ENCODE measurements at regions not wholly inside any gene's neighbourhood (a gene's known extent, or its start where the extent isn't known, plus 50 kb on each side); places are given as distances from the start of the nearest gene placed in this dataset.

GRCh38 chr18:67933271-67933670, 416.8 kb upstream of the DSEL start:
- TF ChIP-seq EP300 (IDR thresholded peaks at IDR 0.05; ENCODE audit: borderline replicate concordance) (no peak), RAD21 (IDR thresholded peaks at IDR 0.05; ENCODE audit: low read depth) (no peak)
- TF ChIP-seq, protein P1, sequence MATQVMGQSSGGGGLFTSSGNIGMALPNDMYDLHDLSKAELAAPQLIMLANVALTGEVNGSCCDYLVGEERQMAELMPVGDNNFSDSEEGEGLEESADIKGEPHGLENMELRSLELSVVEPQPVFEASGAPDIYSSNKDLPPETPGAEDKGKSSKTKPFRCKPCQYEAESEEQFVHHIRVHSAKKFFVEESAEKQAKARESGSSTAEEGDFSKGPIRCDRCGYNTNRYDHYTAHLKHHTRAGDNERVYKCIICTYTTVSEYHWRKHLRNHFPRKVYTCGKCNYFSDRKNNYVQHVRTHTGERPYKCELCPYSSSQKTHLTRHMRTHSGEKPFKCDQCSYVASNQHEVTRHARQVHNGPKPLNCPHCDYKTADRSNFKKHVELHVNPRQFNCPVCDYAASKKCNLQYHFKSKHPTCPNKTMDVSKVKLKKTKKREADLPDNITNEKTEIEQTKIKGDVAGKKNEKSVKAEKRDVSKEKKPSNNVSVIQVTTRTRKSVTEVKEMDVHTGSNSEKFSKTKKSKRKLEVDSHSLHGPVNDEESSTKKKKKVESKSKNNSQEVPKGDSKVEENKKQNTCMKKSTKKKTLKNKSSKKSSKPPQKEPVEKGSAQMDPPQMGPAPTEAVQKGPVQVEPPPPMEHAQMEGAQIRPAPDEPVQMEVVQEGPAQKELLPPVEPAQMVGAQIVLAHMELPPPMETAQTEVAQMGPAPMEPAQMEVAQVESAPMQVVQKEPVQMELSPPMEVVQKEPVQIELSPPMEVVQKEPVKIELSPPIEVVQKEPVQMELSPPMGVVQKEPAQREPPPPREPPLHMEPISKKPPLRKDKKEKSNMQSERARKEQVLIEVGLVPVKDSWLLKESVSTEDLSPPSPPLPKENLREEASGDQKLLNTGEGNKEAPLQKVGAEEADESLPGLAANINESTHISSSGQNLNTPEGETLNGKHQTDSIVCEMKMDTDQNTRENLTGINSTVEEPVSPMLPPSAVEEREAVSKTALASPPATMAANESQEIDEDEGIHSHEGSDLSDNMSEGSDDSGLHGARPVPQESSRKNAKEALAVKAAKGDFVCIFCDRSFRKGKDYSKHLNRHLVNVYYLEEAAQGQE (IDR thresholded peaks at IDR 0.05; ENCODE audit: low read depth) = no peak

All from Ishikawa (cell line).